Neutrophil (primary cell): ENCODE measurements at regions not wholly inside any gene's neighbourhood (a gene's known extent, or its start where the extent isn't known, plus 50 kb on each side); places are given as distances from the start of the nearest gene placed in this dataset.
"Not testable (repeated sequence)": the region's sequence is repeated elsewhere in the genome, so short reads cannot be mapped to it uniquely, and the experiment has no call there.

ENCODE experiments used
- H3K27ac ChIP-seq: fragments of 200-600 bp; sonication (generic); 2 replicates; pipeline ENCODE4 v1.5.1; 2016; ENCODE audit warnings: mild to moderate bottlenecking, moderate library complexity
- H3K27me3 ChIP-seq: fragments of 200-600 bp; sonication (generic); 2 replicates; pipeline ENCODE4 v1.6.0; 2016; ENCODE audit warnings: mild to moderate bottlenecking
- H3K36me3 ChIP-seq: fragments of 200-600 bp; sonication (generic); 2 replicates; pipeline ENCODE4 v1.5.1; 2017
- H3K4me1 ChIP-seq, 2 experiments: fragments of 200-600 bp in 1 of 2; sonication (generic) in 1 of 2; 1 replicate in 1 of 2; 2 replicates in 1 of 2; pipeline versions ENCODE4 v1.5.1 to v1.6.1; 2013 to 2016; ENCODE audit warnings: low read depth in 1 of 2, low read length in 1 of 2, mild to moderate bottlenecking in 1 of 2, moderate library complexity in 1 of 2; ENCODE audit not compliant: control insufficient read depth in 1 of 2, insufficient read depth in 1 of 2
- H3K4me3 ChIP-seq, 2 experiments: fragments of 200-600 bp in 1 of 2; sonication (generic) in 1 of 2; 1 replicate in 1 of 2; 2 replicates in 1 of 2; pipeline ENCODE4 v1.5.1; 2013 to 2016; ENCODE audit warnings: low read depth in 1 of 2, low read length in 1 of 2, mild to moderate bottlenecking in 1 of 2, moderate library complexity in 1 of 2
- H3K9me3 ChIP-seq: fragments of 200-600 bp; sonication (generic); 2 replicates; pipeline ENCODE4 v1.5.1; 2016
- TF ChIP-seq, protein P1 (sequence below): fragments of 200-600 bp; sonication (generic); IDR thresholded peaks from 2 replicates; pipeline ENCODE4 v1.5.1; 2016; ENCODE audit warnings: antibody characterized with exemption

DNA sequence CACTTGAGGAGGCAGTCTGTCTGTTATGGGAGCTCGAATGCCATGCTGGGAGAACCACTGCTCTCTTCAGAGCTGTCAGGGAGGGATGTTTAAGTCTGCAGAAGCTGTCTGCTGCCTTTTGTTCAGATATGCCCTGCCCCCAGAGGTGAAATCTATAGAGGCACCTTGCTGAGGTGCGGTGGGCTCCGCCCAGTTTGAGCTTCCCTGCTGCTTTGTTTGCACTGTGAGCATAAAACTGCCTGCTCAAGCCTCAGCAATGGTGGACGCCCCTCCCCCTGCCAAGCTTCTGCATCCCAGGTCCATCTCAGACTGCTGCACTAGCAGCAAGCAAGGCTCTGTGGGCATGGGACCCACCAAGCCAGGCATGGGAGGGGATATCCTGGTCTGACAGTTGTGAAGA, 247.5 kb downstream of the LMX1A start:
- H3K9me3 ChIP-seq: no peaks in the 10 kb centered on the region
- TF ChIP-seq, protein P1, sequence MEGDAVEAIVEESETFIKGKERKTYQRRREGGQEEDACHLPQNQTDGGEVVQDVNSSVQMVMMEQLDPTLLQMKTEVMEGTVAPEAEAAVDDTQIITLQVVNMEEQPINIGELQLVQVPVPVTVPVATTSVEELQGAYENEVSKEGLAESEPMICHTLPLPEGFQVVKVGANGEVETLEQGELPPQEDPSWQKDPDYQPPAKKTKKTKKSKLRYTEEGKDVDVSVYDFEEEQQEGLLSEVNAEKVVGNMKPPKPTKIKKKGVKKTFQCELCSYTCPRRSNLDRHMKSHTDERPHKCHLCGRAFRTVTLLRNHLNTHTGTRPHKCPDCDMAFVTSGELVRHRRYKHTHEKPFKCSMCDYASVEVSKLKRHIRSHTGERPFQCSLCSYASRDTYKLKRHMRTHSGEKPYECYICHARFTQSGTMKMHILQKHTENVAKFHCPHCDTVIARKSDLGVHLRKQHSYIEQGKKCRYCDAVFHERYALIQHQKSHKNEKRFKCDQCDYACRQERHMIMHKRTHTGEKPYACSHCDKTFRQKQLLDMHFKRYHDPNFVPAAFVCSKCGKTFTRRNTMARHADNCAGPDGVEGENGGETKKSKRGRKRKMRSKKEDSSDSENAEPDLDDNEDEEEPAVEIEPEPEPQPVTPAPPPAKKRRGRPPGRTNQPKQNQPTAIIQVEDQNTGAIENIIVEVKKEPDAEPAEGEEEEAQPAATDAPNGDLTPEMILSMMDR: no peak
- H3K4me3 ChIP-seq: no peak overlapping the region
- H3K27ac ChIP-seq: no peak overlapping the region
- peaks cover 4% of the 10 kb centered on the region for H3K27me3 ChIP-seq
- H3K36me3 ChIP-seq: no peaks in the 10 kb centered on the region
- no peaks in the 10 kb centered on the region for H3K4me1 ChIP-seq

DNA sequence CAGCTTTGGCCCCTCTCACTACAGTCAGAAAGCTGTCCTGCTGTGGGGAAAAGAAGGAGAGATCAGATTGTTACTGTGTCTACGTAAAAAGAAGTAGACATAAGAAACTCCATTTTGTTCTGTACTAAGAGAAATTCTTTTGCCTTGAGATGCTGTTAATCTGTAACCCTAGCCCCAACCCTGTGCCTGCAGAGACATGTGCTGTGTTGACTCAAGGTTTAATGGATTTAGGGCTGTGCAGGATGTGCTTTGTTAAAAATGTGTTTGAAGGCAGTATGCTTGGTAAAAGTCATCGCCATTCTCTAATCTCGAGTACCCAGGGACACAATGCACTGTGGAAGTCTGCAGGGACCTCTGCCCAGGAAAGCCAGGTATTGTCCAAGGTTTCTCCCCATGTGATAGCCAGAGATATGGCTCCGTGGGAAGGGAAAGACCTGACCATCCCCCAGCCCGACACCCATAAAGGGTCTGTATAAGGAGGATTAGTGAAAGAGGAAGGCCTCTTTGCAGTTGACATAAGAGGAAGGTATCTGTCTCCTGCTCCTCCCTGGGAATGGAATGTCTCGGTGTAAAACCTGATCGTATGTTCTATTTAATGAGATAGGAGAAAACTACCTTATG, 263.9 kb downstream of the LMX1A start:
- not testable (repeated sequence) for H3K36me3 ChIP-seq, H3K9me3 ChIP-seq, H3K27ac ChIP-seq, H3K4me1 ChIP-seq, H3K27me3 ChIP-seq, H3K4me3 ChIP-seq

DNA sequence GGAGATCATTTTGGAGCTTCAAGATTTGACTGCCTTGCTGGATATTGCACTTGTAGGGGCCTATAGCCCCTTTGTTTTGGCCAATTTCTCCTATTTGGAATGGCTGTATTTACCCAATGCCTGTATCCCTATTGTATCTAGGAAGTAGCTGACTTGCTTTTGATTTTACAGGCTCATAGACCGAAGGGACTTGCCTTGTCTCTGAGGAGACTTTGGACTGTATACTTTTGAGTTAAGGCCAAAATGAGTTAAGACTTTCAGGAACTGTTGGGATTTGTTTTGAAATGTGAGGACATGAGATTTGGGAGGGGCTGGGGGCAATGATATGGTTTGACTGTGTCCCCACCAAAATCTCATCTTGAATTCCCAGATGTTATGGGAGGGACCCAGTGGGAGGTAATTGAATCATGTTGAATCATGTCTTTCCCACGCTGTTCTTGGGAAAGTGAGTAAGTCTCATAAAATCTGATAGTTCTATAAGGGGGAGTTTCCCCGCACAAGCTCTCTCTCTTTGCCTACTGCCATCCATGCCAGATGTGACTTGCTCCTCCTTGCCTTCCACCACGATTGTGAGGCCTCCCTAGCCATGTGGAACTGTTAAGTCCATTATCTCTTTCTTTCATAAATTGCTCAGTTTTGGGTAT, 276.1 kb downstream of the LMX1A start:
- no peak overlapping the region for H3K27ac ChIP-seq
- H3K36me3 ChIP-seq: no peaks in the 10 kb centered on the region
- TF ChIP-seq, protein P1: no peak
- H3K4me1 ChIP-seq: no peaks in the 10 kb centered on the region
- H3K27me3 ChIP-seq: no peaks in the 10 kb centered on the region
- H3K9me3 ChIP-seq: no peaks in the 10 kb centered on the region
- H3K4me3 ChIP-seq: no peak overlapping the region

DNA sequence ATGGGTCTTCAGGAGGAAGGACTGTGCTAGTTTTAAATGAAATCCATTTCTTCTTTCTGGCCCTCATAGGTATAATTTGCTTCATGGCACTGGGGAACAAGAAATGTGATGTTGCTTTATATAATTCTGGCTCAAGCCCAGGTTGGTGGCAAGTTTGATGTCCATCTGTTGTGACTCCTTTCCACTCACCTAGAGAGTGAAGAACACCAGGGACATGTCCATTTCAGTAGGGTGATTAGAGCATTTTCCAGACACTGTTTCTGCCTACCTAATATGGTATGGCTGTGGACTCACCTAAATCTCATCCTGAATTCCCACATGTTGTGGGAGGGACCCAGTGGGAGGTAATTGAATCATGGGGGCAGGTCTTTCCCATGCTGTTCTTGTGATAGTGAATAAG, 278.1 kb downstream of the LMX1A start:
- H3K4me3 ChIP-seq: no peak overlapping the region
- TF ChIP-seq, protein P1: no peak
- H3K9me3 ChIP-seq: no peaks in the 10 kb centered on the region
- H3K27me3 ChIP-seq: no peaks in the 10 kb centered on the region
- H3K27ac ChIP-seq: no peak overlapping the region
- H3K36me3 ChIP-seq: no peaks in the 10 kb centered on the region
- no peaks in the 10 kb centered on the region for H3K4me1 ChIP-seq

DNA sequence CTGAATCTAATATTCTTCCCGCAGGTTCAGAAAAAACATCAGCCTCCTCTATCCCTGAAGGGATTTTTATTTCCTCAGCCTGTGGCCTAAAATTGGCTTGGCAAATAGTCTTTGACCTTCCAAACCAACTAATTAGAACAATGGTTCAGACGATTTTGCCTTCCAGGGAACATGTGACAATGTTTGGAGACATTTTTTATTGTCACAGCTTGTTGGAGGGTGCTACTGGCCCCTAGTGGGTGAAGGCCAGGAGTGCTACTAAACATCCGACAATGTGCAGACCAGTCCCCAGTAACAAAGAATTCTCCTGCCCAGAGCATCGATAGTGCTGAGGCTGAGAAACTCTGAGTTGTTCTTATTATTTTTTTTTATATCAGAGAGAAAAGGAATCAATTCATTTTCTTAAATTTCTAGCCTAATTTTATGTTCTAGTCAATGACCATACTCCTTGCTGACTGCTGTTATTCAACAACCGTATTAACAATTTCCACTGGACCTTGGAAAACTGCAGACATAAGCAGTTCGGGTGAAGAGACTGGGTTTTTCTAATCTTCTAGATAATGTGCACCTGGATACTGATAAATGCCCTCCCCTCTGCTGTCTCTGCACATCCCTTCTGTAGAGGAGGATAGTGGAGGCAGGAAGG, 280.7 kb downstream of the LMX1A start:
- H3K27me3 ChIP-seq: no peaks in the 10 kb centered on the region
- H3K27ac ChIP-seq: no peak overlapping the region
- H3K4me3 ChIP-seq: no peak overlapping the region
- no peaks in the 10 kb centered on the region for H3K4me1 ChIP-seq
- H3K9me3 ChIP-seq: no peaks in the 10 kb centered on the region
- H3K36me3 ChIP-seq: no peaks in the 10 kb centered on the region
- TF ChIP-seq, protein P1: no peak
